WERI-Rb-1 (cell line): ENCODE measurements at regions not wholly inside any gene's neighbourhood (a gene's known extent, or its start where the extent isn't known, plus 50 kb on each side); places are given as distances from the start of the nearest gene placed in this dataset.

ENCODE experiments used
- DNase-seq: peaks from one replicate; pipeline ENCODE4 v3.0.0-alpha.2; 2020
- H3K27ac ChIP-seq: fragments of 250-450 bp; sonication (Bioruptor Pico); 2 replicates; pipeline ENCODE4 v1.5.1; 2020; ENCODE audit warnings: mild to moderate bottlenecking, moderate library complexity
- H3K27me3 ChIP-seq: fragments of 250-450 bp; sonication (Bioruptor Pico); 2 replicates; pipeline ENCODE4 v1.5.1; 2021; ENCODE audit warnings: mild to moderate bottlenecking, low read depth, moderate library complexity; ENCODE audit not compliant: insufficient read depth, severe bottlenecking
- H3K36me3 ChIP-seq: fragments of 250-450 bp; sonication (Bioruptor Pico); 2 replicates; pipeline ENCODE4 v1.5.1; 2020; ENCODE audit warnings: mild to moderate bottlenecking, moderate library complexity
- H3K4me3 ChIP-seq: 2 replicates; pipeline ENCODE4 v1.5.1; 2011; ENCODE audit warnings: low read depth, mild to moderate bottlenecking, control low read depth, low read length
- H3K9me3 ChIP-seq: fragments of 250-450 bp; sonication (Bioruptor Pico); 2 replicates; pipeline ENCODE4 v1.5.1; 2021; ENCODE audit warnings: mild to moderate bottlenecking, moderate library complexity; ENCODE audit not compliant: severe bottlenecking
- CTCF ChIP-seq: IDR thresholded peaks from 2 replicates; pipeline ENCODE4 v1.5.1; 2011; ENCODE audit warnings: low read depth, mild to moderate bottlenecking, control low read depth, inconsistent platforms, low read length

GRCh38 chr4:141540643-141541042, 95.7 kb upstream of the IL15 start:
- H3K36me3 ChIP-seq, result no peaks in the 10 kb centered on the region
- DNase-seq, result no peak

GRCh38 chr4:141541851-141542250, 94.5 kb upstream of the IL15 start:
- Histone ChIP-seq H3K4me3 (no peak overlapping the region), H3K27me3 (no peaks in the 10 kb centered on the region), H3K27ac (no peak overlapping the region), H3K36me3 (no peaks in the 10 kb centered on the region), H3K9me3 (peaks cover 2% of the 10 kb centered on the region)
- TF ChIP-seq CTCF, result no peak
- no peak for DNase-seq

More at GRCh38 chr4:141540643-141541042, 95.7 kb upstream of the IL15 start:
- Histone ChIP-seq H3K27ac (no peak overlapping the region), H3K4me3 (no peak overlapping the region), H3K9me3 (peaks cover 2% of the 10 kb centered on the region), H3K27me3 (no peaks in the 10 kb centered on the region)
- no peak for TF ChIP-seq CTCF

GRCh38 chr4:141543176-141543575, 93.2 kb upstream of the IL15 start:
- DNase-seq, result no peak
- no peaks in the 10 kb centered on the region for H3K36me3 ChIP-seq
- H3K27ac ChIP-seq, result no peak overlapping the region
- TF ChIP-seq CTCF, result no peak
- H3K27me3 ChIP-seq, result no peaks in the 10 kb centered on the region
- H3K9me3 ChIP-seq, result peaks cover 2% of the 10 kb centered on the region
- no peak overlapping the region for H3K4me3 ChIP-seq

GRCh38 chr4:141543706-141544105, 92.7 kb upstream of the IL15 start:
- Histone ChIP-seq H3K4me3 (no peak overlapping the region), H3K27me3 (no peaks in the 10 kb centered on the region), H3K27ac (no peak overlapping the region), H3K36me3 (no peaks in the 10 kb centered on the region), H3K9me3 (no peaks in the 10 kb centered on the region)
- no peak for TF ChIP-seq CTCF
- DNase-seq, result no peak

- no peak overlapping the region for H3K27ac ChIP-seq
- no peaks in the 10 kb centered on the region for H3K27me3 ChIP-seq
- H3K4me3 ChIP-seq, result no peak overlapping the region
- no peak for DNase-seq
- H3K9me3 ChIP-seq, result peaks cover 2% of the 10 kb centered on the region
- H3K36me3 ChIP-seq, result no peaks in the 10 kb centered on the region
- TF ChIP-seq CTCF, result no peak
Observed at GRCh38 chr4:141548791-141549190, 87.6 kb upstream of the IL15 start.

GRCh38 chr4:141560056-141560455, 76.3 kb upstream of the IL15 start:
- Histone ChIP-seq H3K27ac (no peak overlapping the region), H3K9me3 (no peaks in the 10 kb centered on the region), H3K27me3 (no peaks in the 10 kb centered on the region), H3K36me3 (no peaks in the 10 kb centered on the region), H3K4me3 (no peak overlapping the region)
- no peak for DNase-seq
- no peak for TF ChIP-seq CTCF
